Suprapubic skin (tissue), 4 donors: ENCODE measurements at regions not wholly inside any gene's neighbourhood (a gene's known extent, or its start where the extent isn't known, plus 50 kb on each side); places are given as distances from the start of the nearest gene placed in this dataset.

Experiments used
- DNase-seq, 2 donors: peaks; one replicate each; pipeline ENCODE4 v3.0.0-alpha.2; 2019; ENCODE audit warnings: low spot score in 2 of 2
- H3K27ac ChIP-seq: fragments of 200-600 bp; sonication (generic); one replicate; pipeline ENCODE4 v1.5.1; 2019
- H3K27me3 ChIP-seq: fragments of 200-600 bp; sonication (generic); one replicate; pipeline ENCODE4 v1.5.1; 2019
- H3K36me3 ChIP-seq: fragments of 200-600 bp; sonication (generic); one replicate; pipeline ENCODE4 v1.5.1; 2019
- H3K4me1 ChIP-seq: fragments of 200-600 bp; sonication (generic); one replicate; pipeline ENCODE4 v1.5.1; 2019
- H3K4me3 ChIP-seq: fragments of 200-600 bp; sonication (generic); one replicate; pipeline ENCODE4 v1.5.1; 2019; ENCODE audit warnings: mild to moderate bottlenecking
- H3K9me3 ChIP-seq: fragments of 200-600 bp; sonication (generic); one replicate; pipeline ENCODE4 v1.5.1; 2019
- EP300 ChIP-seq: sonication (generic); formaldehyde crosslinking; IDR thresholded peaks from one replicate; pipeline ENCODE4 v1.6.1; 2017; ENCODE audit warnings: antibody characterized with exemption
- POLR2A ChIP-seq, 2 donors: fragments of 450-650 bp; IDR thresholded peaks; one replicate each; pipeline ENCODE4 v1.6.1; 2017; ENCODE audit warnings: antibody characterized with exemption in 2 of 2, mild to moderate bottlenecking in 2 of 2, moderate library complexity in 2 of 2
- POLR2AphosphoS5 ChIP-seq, 3 donors: sonication (generic); formaldehyde crosslinking; IDR thresholded peaks; one replicate each; pipeline ENCODE4 v1.6.1; 2017; ENCODE audit warnings: antibody characterized with exemption in 3 of 3
- WGBS: methylation state at CpG from one replicate; pipeline ENCODE4 v1.1.5; 2018; 5-methylcytosine and 5-hydroxymethylcytosine counted together
- TF ChIP-seq, protein P1 (sequence below), 2 donors: fragments of 200-600 bp in 1 of 2; fragments of 450-650 bp in 1 of 2; sonication (generic) in 1 of 2; IDR thresholded peaks; one replicate each; pipeline ENCODE4 v1.5.1; 2016 to 2019; ENCODE audit warnings: antibody characterized with exemption in 2 of 2, mild to moderate bottlenecking in 1 of 2, moderate library complexity in 1 of 2

DNA sequence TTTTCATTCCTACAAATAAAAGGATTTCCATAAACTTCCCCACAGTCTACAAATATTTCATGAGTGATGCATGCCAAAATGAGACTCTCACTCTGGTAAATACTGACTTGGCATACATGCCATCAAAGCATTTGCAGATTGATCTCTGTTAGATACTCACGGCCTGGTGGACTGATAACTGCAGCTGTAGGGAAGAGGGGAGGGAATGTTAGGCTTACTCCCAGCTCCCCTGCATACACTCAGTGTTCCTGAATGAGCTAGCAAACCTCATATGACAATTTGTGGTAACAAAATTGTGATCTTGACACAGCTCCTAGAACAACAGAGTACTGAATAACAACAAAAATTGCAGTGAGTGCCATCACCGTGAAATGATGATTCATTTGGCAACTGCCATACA, 435.3 kb downstream of the NR2F1-AS1 start:
- no peak for DNase-seq
- 60% methylated on average over 2 of the region's 2 CpGs for WGBS
- Histone ChIP-seq H3K9me3 (no peaks in the 10 kb centered on the region), H3K4me3 (no peak overlapping the region), H3K36me3 (no peaks in the 10 kb centered on the region), H3K27me3 (no peaks in the 10 kb centered on the region), H3K27ac (no peak overlapping the region), H3K4me1 (no peaks in the 10 kb centered on the region)
- TF ChIP-seq, protein P1, sequence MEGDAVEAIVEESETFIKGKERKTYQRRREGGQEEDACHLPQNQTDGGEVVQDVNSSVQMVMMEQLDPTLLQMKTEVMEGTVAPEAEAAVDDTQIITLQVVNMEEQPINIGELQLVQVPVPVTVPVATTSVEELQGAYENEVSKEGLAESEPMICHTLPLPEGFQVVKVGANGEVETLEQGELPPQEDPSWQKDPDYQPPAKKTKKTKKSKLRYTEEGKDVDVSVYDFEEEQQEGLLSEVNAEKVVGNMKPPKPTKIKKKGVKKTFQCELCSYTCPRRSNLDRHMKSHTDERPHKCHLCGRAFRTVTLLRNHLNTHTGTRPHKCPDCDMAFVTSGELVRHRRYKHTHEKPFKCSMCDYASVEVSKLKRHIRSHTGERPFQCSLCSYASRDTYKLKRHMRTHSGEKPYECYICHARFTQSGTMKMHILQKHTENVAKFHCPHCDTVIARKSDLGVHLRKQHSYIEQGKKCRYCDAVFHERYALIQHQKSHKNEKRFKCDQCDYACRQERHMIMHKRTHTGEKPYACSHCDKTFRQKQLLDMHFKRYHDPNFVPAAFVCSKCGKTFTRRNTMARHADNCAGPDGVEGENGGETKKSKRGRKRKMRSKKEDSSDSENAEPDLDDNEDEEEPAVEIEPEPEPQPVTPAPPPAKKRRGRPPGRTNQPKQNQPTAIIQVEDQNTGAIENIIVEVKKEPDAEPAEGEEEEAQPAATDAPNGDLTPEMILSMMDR (IDR thresholded peaks at IDR 0.05): no peak
- TF ChIP-seq POLR2A (IDR thresholded peaks at IDR 0.05) (no peak), EP300 (no peak), POLR2AphosphoS5 (IDR thresholded peaks at IDR 0.05) (no peak)

DNA sequence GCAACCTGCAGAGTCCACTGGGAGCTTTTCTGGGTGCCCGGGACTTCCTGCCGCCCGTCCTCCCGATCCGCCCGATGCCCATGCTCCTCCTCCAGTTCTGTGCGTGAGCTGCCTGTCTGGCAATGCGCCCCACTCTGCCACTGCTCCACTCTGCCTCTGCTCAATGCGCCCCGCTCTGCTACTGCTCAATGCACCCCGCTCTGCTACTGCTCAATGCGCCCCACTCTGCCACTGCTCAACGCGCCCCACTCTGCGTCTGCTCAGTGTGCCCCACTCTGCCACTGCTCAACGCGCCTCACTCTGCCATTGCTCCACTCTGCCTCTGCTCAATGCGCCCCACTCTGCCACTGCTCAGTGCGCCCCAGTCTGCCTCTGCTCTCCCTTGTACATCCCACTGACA, 436.0 kb downstream of the NR2F1-AS1 start:
- Histone ChIP-seq H3K27ac (no peak overlapping the region), H3K4me3 (no peak overlapping the region), H3K27me3 (no peaks in the 10 kb centered on the region), H3K4me1 (no peaks in the 10 kb centered on the region), H3K36me3 (no peaks in the 10 kb centered on the region), H3K9me3 (no peaks in the 10 kb centered on the region)
- TF ChIP-seq POLR2AphosphoS5 (IDR thresholded peaks at IDR 0.05): no peak
- no peak for TF ChIP-seq POLR2A (IDR thresholded peaks at IDR 0.05)
- TF ChIP-seq EP300: no peak
- TF ChIP-seq, protein P1 (IDR thresholded peaks at IDR 0.05): no peak
- no peak for DNase-seq
- WGBS: 96% methylated on average over 19 of the region's 19 CpGs

DNA sequence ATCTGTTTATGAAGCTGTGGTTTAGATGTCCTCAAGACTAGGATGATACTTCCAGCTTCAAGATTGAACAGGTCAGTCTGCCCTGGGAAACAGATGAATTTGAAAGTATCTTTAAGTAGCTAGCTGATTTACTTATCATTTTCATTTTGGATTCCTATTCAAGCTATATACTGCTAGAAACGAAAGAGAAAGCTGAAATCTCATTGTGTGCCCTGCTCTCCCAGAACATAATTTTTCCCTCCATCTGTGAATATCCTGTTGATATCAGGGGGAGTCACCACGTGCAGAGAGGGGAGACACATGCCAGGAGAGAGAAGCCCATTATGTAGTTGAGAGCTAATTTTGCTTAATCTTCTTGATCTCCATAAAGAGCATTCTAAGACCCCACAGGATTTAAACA, 439.1 kb downstream of the NR2F1-AS1 start:
- no peak for DNase-seq

DNA sequence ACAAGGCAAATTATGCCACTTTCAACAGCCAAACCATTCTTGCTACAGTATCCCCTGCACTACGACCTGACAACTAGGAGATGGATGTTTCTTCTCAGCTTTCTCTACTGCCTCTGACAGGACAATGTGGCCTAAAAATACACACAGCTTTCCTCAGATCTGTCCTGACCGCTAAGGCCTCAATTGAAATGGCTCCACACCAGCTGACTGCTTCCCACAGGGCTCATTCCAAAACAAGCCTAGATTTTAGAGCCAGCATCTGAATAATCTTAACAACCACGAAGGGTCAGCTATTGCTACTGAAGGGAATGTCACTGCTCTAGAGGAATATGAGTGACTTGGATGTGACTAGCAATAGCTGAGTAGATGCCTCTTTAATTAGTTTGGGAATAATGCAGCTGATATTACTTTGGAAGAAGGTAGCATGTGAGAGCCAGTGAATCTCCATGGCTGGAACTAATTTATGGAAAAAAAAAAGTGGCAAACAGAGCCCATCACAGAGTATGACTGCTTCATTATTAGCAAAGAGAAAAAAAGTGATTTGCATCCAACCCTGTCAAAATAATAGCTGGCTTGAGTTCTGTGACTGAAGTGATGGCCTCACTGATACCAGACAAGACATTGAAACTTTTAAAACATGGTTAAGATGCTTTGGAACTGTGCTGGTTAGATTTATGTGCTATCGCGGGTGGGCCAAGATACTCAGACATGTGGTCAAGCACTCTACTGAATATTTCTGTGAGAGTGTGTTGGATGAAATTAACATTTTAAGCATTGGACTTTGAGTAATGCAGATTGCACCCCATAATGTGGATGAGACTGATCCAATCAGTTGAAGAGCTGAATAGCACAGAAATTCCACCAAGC, 450.2 kb downstream of the NR2F1-AS1 start:
- no peak overlapping the region for H3K4me3 ChIP-seq
- DNase-seq: no peak
- H3K27ac ChIP-seq: no peak overlapping the region
- no peaks in the 10 kb centered on the region for H3K36me3 ChIP-seq
- no peaks in the 10 kb centered on the region for H3K4me1 ChIP-seq
- TF ChIP-seq, protein P1 (IDR thresholded peaks at IDR 0.05): no peak
- no peak for TF ChIP-seq EP300
- no peaks in the 10 kb centered on the region for H3K27me3 ChIP-seq
- H3K9me3 ChIP-seq: no peaks in the 10 kb centered on the region
- WGBS: 57% methylated on average over 5 of the region's 5 CpGs

More for the DNA sequence above, 439.1 kb downstream of the NR2F1-AS1 start:
- no peaks in the 10 kb centered on the region for H3K4me1 ChIP-seq
- no peaks in the 10 kb centered on the region for H3K36me3 ChIP-seq
- H3K9me3 ChIP-seq: no peaks in the 10 kb centered on the region
- H3K27me3 ChIP-seq: no peaks in the 10 kb centered on the region
- TF ChIP-seq EP300: no peak
- no peak for TF ChIP-seq POLR2A (IDR thresholded peaks at IDR 0.05)
- no peak for TF ChIP-seq POLR2AphosphoS5 (IDR thresholded peaks at IDR 0.05)
- TF ChIP-seq, protein P1 (IDR thresholded peaks at IDR 0.05): no peak
- no peak overlapping the region for H3K27ac ChIP-seq
- H3K4me3 ChIP-seq: no peak overlapping the region
- WGBS: 47% methylated on average over 2 of the region's 2 CpGs

DNA sequence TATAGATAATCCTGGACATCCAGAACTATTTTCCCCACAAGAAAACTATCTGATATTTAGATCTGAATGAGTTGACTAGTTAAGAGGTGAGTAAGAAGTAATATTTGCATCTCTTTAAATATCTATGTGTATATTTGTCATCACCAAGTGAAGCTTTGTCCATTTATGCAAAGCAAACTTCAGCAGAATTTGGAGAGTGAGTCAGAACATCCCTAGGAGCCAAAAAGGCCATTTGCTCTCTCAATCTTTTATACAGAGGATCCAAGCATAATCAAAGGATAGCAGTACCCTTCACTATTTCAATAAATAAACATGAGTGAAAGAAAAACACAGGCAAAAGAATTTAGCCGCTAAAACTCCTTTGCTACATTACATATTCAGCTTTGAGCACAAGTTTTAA, 454.4 kb downstream of the NR2F1-AS1 start:
- H3K27me3 ChIP-seq: no peaks in the 10 kb centered on the region
- no peaks in the 10 kb centered on the region for H3K4me1 ChIP-seq
- DNase-seq: no peak
- H3K36me3 ChIP-seq: no peaks in the 10 kb centered on the region
- TF ChIP-seq POLR2A (IDR thresholded peaks at IDR 0.05) (no peak), EP300 (no peak), POLR2AphosphoS5 (IDR thresholded peaks at IDR 0.05) (no peak)
- TF ChIP-seq, protein P1 (IDR thresholded peaks at IDR 0.05): no peak
- H3K27ac ChIP-seq: no peak overlapping the region
- H3K4me3 ChIP-seq: no peak overlapping the region
- H3K9me3 ChIP-seq: no peaks in the 10 kb centered on the region
- WGBS: 93% methylated on average over 1 of the region's 1 CpG
